K562 (cell line): ENCODE measurements at regions not wholly inside any gene's neighbourhood (a gene's known extent, or its start where the extent isn't known, plus 50 kb on each side); places are given as distances from the start of the nearest gene placed in this dataset.

ENCODE experiments used
- ATAC-seq: fragments of 200-7000 bp; cut with Tn5 transposase; 3 replicates; pipeline ENCODE4 v1.9.1; 2020; ENCODE audit warnings: moderate library complexity
- BruUV-seq: library from RNA; stranded (reverse); fragments of 400-500 nt; replicated peaks from 2 replicates; lab custom pipeline; 2021; lab: Mats Ljungman, UMichigan
- CTCF ChIA-PET: fragments of 300-600 bp; formaldehyde crosslinking; extraction: SDS; loops from one replicate; lab custom pipeline; 2021; ENCODE audit warnings: low intra/inter-chr PET ratio; lab: Yijun Ruan, JAX
- POLR2A ChIA-PET: fragments of 300-600, 350-650 bp; sonication (Branson Sonifier 250); formaldehyde crosslinking; extraction: SDS; loops from one replicate; lab custom pipeline; 2021; ENCODE audit warnings: antibody characterized with exemption, inconsistent platforms; lab: Yijun Ruan, JAX
- DNase-seq, 4 experiments: peaks; one replicate each; pipeline versions ENCODE4 v3.0.0 to v3.0.0-alpha.2; 2011 to 2018; ENCODE audit warnings: low spot score in 3 of 4, mixed read lengths in 3 of 4; ENCODE audit errors: extremely low read depth in 1 of 4
- FAIRE-seq: peaks from 2 replicates; lab custom pipeline; 2011; peaks lifted over from hg19 to GRCh38; lab: Jason Lieb, UNC
- H2AFZ ChIP-seq: 2 replicates; pipeline ENCODE4 v1.6.0; 2011; ENCODE audit warnings: low read depth, low read length, control low read depth, inconsistent platforms
- H3K27ac ChIP-seq: fragments of 200-600 bp; 3 replicates; pipeline ENCODE4 v1.8.0; 2011; ENCODE audit warnings: low read depth, mild to moderate bottlenecking, control low read depth, inconsistent platforms, low read length, moderate library complexity, mixed read lengths; ENCODE audit errors: extremely low read depth
- H3K27me3 ChIP-seq, 2 experiments: fragments of 300-600 bp in 1 of 2; 2 replicates in 1 of 2; 3 replicates in 1 of 2; pipeline versions ENCODE4 v1.6.0 to v1.8.0; 2011; ENCODE audit warnings: inconsistent platforms in 2 of 2, low read length in 2 of 2, mild to moderate bottlenecking in 1 of 2, mixed read lengths in 1 of 2, moderate library complexity in 1 of 2; ENCODE audit not compliant: control insufficient read depth in 2 of 2, insufficient read depth in 2 of 2
- H3K36me3 ChIP-seq: fragments of 300-600 bp; 3 replicates; pipeline ENCODE4 v1.8.0; 2011; ENCODE audit warnings: mild to moderate bottlenecking, low read length, inconsistent platforms; ENCODE audit not compliant: control insufficient read depth, insufficient read depth
- H3K4me1 ChIP-seq, 2 experiments: fragments of 200-600 bp in 1 of 2; replicated peaks in 1 of 2; 2 replicates in 1 of 2; 3 replicates in 1 of 2; pipeline versions ENCODE4 v1.5.1 to v1.8.0; 2011; ENCODE audit warnings: inconsistent platforms in 2 of 2, low read length in 2 of 2, mild to moderate bottlenecking in 1 of 2, mixed read lengths in 1 of 2, moderate library complexity in 1 of 2; ENCODE audit not compliant: control insufficient read depth in 2 of 2, insufficient read depth in 2 of 2
- H3K4me2 ChIP-seq: 2 replicates; pipeline ENCODE4 v1.6.1; 2011; ENCODE audit warnings: low read length, control low read depth, inconsistent platforms, mixed read lengths; ENCODE audit not compliant: insufficient read depth
- H3K4me3 ChIP-seq: fragments of 200-600 bp; sonication (generic), shearing (Covaris generic); 2 replicates; pipeline ENCODE4 v1.5.1; 2016; ENCODE audit warnings: control low read depth, inconsistent platforms
- H3K79me2 ChIP-seq: fragments of 200-600 bp; 3 replicates; pipeline ENCODE4 v1.8.0; 2011; ENCODE audit warnings: low read length, inconsistent platforms; ENCODE audit not compliant: control insufficient read depth, insufficient read depth
- H3K9ac ChIP-seq, 2 experiments: 2 replicates each; pipeline versions ENCODE4 v1.6.0 to v1.6.1; 2011; ENCODE audit warnings: low read depth in 2 of 2, low read length in 2 of 2, control low read depth in 1 of 2, inconsistent platforms in 1 of 2, mild to moderate bottlenecking in 1 of 2, mixed read lengths in 1 of 2; ENCODE audit not compliant: insufficient read depth in 1 of 2
- H3K9me1 ChIP-seq: one replicate; pipeline ENCODE4 v1.6.0; 2011; ENCODE audit warnings: inconsistent platforms, mild to moderate bottlenecking, low read length, moderate library complexity; ENCODE audit not compliant: control insufficient read depth, insufficient read depth
- H3K9me3 ChIP-seq: replicated peaks from 2 replicates; pipeline ENCODE4 v1.5.1; 2011; ENCODE audit warnings: low read depth, low read length, inconsistent platforms; ENCODE audit not compliant: control insufficient read depth, insufficient read depth
- H4K20me1 ChIP-seq: replicated peaks from 2 replicates; pipeline ENCODE4 v1.6.1; 2011; ENCODE audit warnings: low read length, inconsistent platforms, mixed read lengths; ENCODE audit not compliant: control insufficient read depth, insufficient read depth
- FOXJ2 ChIP-seq: fragments of 200-800 bp; sonication (Bioruptor generic); IDR thresholded peaks from 2 replicates; pipeline ENCODE4 v1.6.1; 2016; ENCODE audit warnings: missing genetic modification characterization, missing compliant biosample characterization
- FOXP1 ChIP-seq: sonication (generic); formaldehyde crosslinking; IDR thresholded peaks from 2 replicates; pipeline ENCODE4 v1.8.0; 2022; ENCODE audit warnings: mild to moderate bottlenecking, missing genetic modification reagents
- MGA ChIP-seq: fragments of 450-650 bp; IDR thresholded peaks from 2 replicates; pipeline ENCODE4 v1.6.1; 2016; ENCODE audit warnings: mild to moderate bottlenecking, moderate library complexity
- RBFOX2 ChIP-seq: fragments of 200-400 bp; formaldehyde crosslinking; IDR thresholded peaks from 2 replicates; pipeline ENCODE4 v1.6.1; 2017; ENCODE audit warnings: low read depth, mild to moderate bottlenecking, low read length, moderate library complexity
- RBM39 ChIP-seq: fragments of 200-400 bp; formaldehyde crosslinking; optimal IDR thresholded peaks from 2 replicates; pipeline ENCODE3; 2018; ENCODE audit warnings: low read depth, low read length
- ZNF324 ChIP-seq: fragments of 250-450 bp; sonication (Bioruptor Pico); IDR thresholded peaks from 2 replicates; pipeline ENCODE4 v1.4.0; 2020; ENCODE audit warnings: mild to moderate bottlenecking
- WGBS: fragments of 100-300 bp; shearing (Covaris generic); methylation state at CpG from one replicate; pipeline ENCODE4 v1.1.6; 2016; ENCODE audit warnings: low coverage, mixed read lengths; ENCODE audit not compliant: insufficient coverage; ENCODE audit errors: missing lambda C conversion rate; 5-methylcytosine and 5-hydroxymethylcytosine counted together
- in situ Hi-C: fragments of 300-500 bp; cut with MboI; formaldehyde crosslinking; loops from 4 replicates; pipeline ENCODE4 v1.15.0; 2018; ENCODE audit warnings: inconsistent platforms, mixed read lengths
- intact Hi-C: fragments of 100-400 bp; cut with micrococcal nuclease; formaldehyde crosslinking; loops from 2 replicates; pipeline ENCODE4 v1.14.2; 2022

GRCh38 chr1:87702455-87702854, 373.8 kb downstream of the LMO4 start:
- no peaks in the 10 kb centered on the region for H3K36me3 ChIP-seq
- no peak overlapping the region for H3K27ac ChIP-seq
- H3K9me1 ChIP-seq = no peaks in the 10 kb centered on the region
- FAIRE-seq (no peak), ATAC-seq (no peak), DNase-seq (no peak)
- ChIA-PET POLR2A (no interaction called here), CTCF (no interaction called here)
- no peak overlapping the region for H3K4me3 ChIP-seq
- no peak overlapping the region for H3K9ac ChIP-seq
- H3K27me3 ChIP-seq = no peaks in the 10 kb centered on the region
- H3K4me2 ChIP-seq = no peak overlapping the region
- intact Hi-C loops (no loop called here), in situ Hi-C loops (no loop called here)
- H2AFZ ChIP-seq = no peak overlapping the region
- no TSS peak for BruUV-seq
- no peaks in the 10 kb centered on the region for H3K9me3 ChIP-seq
- H3K79me2 ChIP-seq = no peaks in the 10 kb centered on the region
- no peaks in the 10 kb centered on the region for H4K20me1 ChIP-seq
- no peak for TF ChIP-seq RBM39
- no peak for TF ChIP-seq FOXJ2 (tag)
- TF ChIP-seq ZNF324 (CRISPR knock-in tag) = peak; percentile 91
- no CpG with 5 or more reads among the region's 2 CpGs for whole genome bisulfite sequencing
- no peaks in the 10 kb centered on the region for H3K4me1 ChIP-seq

GRCh38 chr1:87705233-87705632, 376.6 kb downstream of the LMO4 start:
- no peak overlapping the region for H3K9ac ChIP-seq
- intact Hi-C loops = no loop called here
- H3K9me3 ChIP-seq = no peaks in the 10 kb centered on the region
- DNase-seq = no peak
- H3K4me2 ChIP-seq = no peak overlapping the region
- in situ Hi-C loops = no loop called here
- WGBS = 6% methylated on average over 4 of the region's 4 CpGs
- CTCF ChIA-PET = no interaction called here
- no peak overlapping the region for H3K4me3 ChIP-seq
- FAIRE-seq = no peak
- H2AFZ ChIP-seq = no peak overlapping the region
- no peak for ATAC-seq
- H3K9me1 ChIP-seq = no peaks in the 10 kb centered on the region
- H4K20me1 ChIP-seq = no peaks in the 10 kb centered on the region
- no peaks in the 10 kb centered on the region for H3K4me1 ChIP-seq
- BruUV-seq = no TSS peak
- POLR2A ChIA-PET = no interaction called here
- no peak overlapping the region for H3K27ac ChIP-seq
- H3K27me3 ChIP-seq = no peaks in the 10 kb centered on the region
- no peaks in the 10 kb centered on the region for H3K79me2 ChIP-seq
- no peaks in the 10 kb centered on the region for H3K36me3 ChIP-seq
- TF ChIP-seq MGA (no peak), FOXP1 (CRISPR knock-in tag) (no peak), RBFOX2 (no peak)
